SU-DHL-6 (cell line): ENCODE measurements at regions not wholly inside any gene's neighbourhood (a gene's known extent, or its start where the extent isn't known, plus 50 kb on each side); places are given as distances from the start of the nearest gene placed in this dataset.

Experiments used
- EZH2phosphoT487 ChIP-seq: fragments of 200-600 bp; sonication (generic), shearing (Covaris generic); conservative IDR thresholded peaks from 2 replicates; pipeline ENCODE4 v1.6.1; 2018; ENCODE audit warnings: mild to moderate bottlenecking, antibody characterized with exemption, low read length, moderate library complexity, mixed read lengths
- TF ChIP-seq, protein P1 (sequence below): fragments of 200-600 bp; sonication (generic); IDR thresholded peaks from one replicate; pipeline ENCODE4 v1.5.1; 2017; ENCODE audit warnings: antibody characterized with exemption, mild to moderate bottlenecking, low read length, moderate library complexity; ENCODE audit not compliant: insufficient read depth, poor library complexity, severe bottlenecking

DNA sequence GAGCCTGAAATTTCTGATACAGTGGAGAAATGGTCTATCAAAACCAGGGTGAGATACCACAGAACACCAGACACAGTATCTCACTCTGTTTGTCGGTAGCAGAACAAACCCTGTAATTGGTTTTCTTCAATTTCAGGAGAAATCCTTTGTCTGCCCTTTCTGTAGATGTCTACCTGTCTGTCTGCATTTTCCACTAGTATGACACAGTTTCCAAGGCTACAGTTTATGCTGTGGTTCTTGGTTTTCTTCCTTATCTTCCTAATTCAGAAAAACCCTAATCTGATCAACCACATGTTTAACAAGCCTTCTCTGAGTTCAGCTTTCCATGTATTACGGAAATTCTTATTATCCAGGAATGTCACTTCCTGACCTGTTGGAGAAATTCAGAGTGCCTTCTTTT, 70.8 kb downstream of the SCN11A start:
- TF ChIP-seq, protein P1, sequence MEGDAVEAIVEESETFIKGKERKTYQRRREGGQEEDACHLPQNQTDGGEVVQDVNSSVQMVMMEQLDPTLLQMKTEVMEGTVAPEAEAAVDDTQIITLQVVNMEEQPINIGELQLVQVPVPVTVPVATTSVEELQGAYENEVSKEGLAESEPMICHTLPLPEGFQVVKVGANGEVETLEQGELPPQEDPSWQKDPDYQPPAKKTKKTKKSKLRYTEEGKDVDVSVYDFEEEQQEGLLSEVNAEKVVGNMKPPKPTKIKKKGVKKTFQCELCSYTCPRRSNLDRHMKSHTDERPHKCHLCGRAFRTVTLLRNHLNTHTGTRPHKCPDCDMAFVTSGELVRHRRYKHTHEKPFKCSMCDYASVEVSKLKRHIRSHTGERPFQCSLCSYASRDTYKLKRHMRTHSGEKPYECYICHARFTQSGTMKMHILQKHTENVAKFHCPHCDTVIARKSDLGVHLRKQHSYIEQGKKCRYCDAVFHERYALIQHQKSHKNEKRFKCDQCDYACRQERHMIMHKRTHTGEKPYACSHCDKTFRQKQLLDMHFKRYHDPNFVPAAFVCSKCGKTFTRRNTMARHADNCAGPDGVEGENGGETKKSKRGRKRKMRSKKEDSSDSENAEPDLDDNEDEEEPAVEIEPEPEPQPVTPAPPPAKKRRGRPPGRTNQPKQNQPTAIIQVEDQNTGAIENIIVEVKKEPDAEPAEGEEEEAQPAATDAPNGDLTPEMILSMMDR: no peak
- no peak for TF ChIP-seq EZH2phosphoT487
